DMS 273 (cell line): ENCODE measurements at regions not wholly inside any gene's neighbourhood (a gene's known extent, or its start where the extent isn't known, plus 50 kb on each side); places are given as distances from the start of the nearest gene placed in this dataset.

Experiments used
- DNase-seq: peaks from one replicate; lab custom pipeline; 2025; ENCODE audit not compliant: unreplicated experiment; lab: John Stamatoyannopoulos, UW

DNA sequence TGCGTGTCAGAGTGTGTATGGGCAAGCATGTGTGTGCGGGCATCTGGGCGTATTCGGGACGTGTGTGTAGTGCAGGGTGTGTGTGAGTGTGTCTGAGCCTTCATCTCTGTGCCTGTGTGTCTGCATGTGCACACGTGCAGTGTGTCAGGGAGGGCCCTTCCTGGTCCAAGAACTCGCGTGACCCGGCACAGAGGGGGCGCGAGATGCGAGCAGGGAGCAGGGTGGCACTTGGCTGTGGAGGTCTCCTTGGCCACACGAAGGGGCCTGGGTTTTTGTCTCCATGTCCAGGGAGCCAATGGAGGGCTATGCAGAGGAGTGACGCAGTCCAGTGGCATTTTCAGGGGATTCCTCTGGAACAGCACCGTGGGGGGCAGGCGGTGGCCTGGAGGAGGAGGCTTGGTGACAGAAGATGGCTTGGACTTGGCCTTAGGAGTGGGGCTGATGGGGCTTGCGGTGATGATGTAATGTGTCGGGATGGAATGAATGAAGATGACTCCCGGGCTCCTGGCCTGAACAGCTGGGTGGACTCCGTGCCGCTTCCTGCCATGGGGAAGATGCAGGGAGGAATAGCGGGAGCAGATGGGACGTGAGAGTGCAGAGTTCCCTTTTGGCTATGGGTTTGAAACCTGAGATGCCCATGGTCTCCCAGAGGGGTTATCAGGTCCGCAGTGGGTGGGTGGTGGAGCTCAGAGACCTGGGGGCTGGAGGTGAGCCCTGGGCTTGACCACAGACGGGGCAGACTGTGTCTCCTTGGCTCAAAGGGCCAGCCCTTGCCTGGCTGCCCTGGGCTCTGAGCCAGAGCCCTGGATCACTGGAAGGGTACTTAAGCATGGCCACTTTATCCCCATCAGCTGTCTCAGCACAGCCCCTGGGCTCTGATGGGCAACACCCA lies 208.3 kb downstream of the PHETA1 start:
- DNase-seq: peak; percentile 95

DNA sequence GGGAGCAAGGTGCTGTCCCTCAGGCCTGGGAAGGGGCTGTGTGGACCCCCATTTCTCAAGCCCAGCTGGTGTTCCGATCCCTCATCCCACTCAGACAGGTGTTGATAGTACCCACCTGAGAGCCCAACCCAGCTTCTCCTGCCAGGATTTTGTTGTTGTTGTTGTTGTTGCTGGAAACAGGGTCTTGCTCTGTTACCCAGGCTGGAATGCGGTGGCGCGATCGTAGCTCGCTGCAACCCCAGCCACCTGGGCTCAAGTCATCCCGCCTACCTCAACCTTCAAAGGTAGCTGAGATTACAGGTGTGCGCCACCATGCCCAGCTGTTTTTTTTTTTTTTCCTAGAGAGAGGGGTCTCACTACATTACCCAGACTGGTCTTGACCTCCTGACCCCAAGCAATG lies 209.9 kb downstream of the PHETA1 start:
- no peak for DNase-seq

DNA sequence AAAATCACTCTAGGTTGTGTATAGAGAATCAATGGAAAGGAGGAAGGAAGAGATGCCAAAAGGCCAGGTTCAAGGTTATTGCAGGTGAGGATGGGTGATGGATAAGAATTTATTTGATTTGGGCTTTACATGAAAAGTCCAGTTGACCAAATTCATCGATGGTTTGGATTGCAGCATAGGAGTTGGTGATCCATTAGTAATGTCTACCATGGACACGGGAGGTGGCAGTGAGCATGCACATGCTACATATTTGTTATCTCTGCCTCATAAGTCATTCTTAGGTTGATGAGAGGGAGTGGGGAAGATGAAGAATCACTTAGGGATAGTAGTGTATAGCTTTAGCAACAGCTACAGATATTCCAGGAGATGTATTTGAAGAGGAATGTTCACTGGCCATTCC lies 211.4 kb downstream of the PHETA1 start:
- no peak for DNase-seq

DNA sequence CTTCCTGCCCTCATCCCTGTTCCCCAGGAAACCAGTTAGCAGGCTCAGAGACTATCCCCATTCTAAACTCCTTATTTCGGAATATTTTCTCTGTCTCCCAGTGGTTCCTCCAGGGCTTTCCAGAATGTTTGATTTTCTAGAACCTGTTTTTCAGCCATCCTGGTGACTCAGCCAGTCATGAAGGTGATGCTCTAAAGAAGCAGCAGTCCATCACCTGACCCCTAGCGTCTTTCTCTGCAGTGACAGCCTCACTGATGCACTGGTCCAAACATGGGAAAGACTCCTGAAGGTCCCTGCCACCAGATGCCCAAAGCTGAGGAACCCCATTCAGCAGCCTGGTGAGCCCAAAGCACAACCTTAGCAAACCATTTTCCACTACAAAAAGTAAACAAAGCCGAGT lies 212.6 kb downstream of the PHETA1 start:
- DNase-seq: no peak

DNA sequence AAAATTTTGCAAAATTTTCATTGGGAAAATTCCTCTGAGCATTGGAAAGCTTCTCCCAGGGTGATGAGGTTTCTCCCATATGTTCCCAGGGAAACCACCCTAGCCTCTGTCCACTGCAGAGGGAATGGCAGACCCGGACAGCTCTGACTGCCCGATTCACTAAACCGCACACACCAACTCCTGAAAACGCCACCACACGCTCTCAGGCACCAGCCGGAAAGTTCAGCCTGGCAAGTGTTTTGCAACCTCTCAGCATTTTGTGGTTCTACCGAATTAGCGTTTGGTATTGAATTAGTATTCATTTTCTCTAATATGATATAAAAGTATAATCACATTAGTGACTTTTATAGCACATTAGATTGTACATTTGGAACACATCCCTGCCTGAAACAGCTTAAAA lies 213.4 kb downstream of the PHETA1 start:
- no peak for DNase-seq

DNA sequence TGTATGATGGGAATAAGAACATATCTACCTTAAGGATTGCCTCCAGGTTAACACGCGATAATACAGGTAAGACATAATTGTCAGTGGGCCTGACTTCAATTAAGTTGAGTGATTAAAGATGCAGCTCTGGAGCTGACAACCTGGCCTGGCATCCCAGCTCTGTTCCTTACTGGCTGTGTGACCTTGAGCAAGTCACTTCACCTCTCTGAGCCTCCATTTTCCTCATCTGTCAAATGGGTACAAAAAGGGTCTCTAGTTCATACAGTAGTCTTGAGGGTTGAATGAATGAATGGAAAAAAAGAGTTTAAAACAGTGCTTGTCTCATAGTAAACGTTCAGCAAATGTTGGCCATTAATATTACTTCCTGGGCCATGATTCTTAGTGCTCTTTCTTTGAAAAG lies 213.9 kb downstream of the PHETA1 start:
- no peak for DNase-seq

DNA sequence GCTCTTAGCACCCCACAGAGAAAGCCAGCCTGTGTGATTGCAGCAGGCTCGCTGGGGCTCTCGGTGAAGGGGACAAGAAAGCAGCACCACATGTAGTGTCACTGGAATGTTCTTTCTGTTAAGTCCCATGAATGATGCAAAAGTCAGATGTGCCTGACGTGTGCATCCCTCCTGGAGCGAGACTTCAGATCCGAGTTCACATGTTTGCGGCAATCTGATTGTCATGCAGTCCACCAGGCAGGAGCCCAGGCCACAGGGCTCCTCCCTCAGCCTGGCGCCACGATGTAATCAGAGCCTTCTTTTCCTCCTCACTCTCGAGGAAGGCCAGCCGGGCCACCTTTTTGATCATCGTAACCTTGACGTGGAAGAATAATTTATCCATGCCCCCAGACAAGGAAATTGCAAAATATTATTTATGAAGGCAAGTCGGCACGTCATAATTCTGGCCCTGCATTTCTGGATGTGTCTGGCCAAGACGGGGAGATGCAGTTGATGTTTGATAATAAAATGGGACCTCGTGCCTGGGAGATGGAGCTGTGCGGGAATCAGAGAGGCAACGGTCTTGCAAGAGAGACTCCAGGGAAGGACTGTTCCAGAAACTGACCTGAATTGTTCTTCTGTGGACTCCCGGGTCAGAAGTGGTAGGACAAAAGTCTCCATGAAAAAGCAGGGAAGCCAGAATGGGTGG lies 214.6 kb downstream of the PHETA1 start:
- DNase-seq: no peak

DNA sequence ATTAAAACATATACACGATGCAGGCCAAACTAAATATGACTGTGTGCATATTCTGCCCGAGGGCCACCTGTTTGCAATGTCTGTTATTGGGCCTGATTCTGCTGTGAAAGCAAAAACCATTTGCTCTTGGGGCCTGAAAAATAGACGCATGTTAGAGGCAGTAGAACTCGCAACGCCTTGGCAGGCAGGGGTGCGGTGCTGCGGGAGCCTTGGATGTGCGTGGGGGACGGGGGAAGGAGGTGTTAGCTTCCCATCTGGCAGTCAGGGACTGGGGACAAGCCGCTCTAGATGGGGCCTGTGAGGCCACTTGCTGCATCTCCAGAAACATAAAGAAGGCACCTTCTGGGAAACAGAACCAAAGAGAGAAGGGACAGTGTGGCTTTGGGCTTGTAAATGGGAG lies 216.3 kb downstream of the PHETA1 start:
- no peak for DNase-seq

DNA sequence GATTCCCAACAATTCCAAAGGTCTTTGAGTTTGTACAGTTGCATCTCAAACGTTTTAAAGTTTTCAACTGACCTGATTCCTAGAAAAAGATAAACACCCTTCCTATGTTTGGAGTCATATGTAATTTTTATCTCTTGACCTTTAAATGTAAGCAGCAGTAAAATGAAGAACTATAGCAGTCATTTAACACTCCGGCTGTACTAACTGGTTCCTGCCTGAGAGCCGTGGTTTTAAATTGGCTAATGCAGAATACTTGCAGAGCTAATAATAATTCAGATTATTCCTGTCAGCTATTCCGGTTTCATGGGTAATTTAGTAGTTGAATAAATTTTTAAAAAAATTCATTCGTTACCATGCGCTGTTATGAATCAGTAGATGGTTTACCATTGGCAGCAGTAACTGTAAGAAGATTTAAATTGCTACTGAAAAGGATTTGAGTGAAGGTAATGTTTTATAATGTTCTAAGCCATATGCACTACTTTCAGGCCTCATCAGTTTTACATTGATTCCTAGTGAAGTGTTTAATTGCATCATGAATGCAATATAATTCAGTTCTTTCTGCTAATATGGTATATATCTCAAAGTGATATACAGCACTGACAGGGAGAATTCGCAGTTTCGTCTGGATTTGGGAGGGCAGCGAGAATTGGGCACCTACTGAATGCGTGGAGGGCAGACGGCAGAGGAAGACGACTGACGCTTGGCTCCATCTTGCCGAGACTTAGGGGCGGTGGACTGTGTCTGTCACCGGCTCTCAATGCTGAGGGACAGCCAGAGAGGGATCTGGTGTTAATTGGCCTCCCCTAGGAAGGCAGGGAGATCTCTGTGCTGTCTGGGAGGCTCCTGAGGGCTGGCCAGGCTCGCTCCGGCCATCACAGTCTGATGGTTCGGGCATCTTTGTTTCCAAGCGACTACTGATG lies 217.7 kb downstream of the PHETA1 start:
- no peak for DNase-seq

DNA sequence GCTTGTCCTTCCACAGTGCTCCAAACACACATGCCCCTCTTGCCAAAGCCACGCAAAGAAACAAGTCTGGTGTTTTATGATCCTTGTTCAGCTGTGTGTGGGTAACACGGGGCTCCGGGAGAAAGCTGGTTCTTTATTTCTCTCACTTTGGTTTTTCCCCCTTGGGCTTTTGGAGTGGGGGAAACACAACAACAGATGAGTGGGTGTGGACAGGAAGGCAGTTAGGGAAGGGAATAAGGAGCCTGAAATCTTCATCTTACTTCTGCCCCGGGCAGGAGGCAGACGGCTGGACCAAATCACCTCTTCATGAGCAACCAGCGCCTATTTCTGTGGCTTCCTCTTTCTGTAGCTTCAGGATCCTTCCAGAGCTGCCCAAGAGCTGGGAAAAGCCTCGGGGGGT lies 218.5 kb downstream of the PHETA1 start:
- DNase-seq: no peak

DNA sequence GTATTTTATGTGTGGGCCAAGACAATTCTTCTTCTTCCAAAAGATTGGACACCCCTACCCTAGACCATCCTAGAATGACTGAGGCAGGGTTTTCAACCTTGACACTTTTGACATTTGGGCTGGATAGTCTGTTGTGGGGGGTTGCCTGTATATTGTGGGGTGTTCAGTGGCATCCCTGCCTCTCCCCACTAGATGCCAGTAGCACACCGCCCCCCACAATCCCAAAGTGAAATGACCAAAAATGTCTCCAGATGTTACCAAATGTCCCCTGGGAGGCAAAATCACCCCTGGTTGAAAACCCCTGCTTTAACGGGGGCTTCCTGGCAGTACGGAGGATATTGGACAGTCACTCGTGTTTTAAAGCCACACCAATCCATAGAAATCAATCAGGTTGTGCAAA lies 219.6 kb downstream of the PHETA1 start:
- DNase-seq: peak; percentile 17

DNA sequence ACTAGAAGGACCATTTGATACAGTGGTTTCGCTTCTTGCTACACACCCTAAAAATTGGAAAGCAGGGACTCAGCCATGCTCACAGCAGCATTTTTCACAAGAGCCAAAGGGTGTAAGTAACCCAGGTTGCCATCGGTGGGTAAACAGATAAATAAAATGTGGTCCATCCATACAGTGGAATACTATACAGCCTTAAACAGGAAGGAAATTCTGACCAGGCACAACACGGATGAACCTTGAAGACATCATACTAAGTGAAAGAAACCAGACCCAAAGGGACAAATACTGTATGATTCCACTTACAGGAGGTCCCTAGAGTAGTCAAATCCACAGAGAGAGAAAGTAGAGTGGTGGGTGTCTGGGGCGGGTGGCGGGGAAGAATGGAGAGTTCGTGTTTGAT lies 220.9 kb downstream of the PHETA1 start:
- DNase-seq: no peak

DNA sequence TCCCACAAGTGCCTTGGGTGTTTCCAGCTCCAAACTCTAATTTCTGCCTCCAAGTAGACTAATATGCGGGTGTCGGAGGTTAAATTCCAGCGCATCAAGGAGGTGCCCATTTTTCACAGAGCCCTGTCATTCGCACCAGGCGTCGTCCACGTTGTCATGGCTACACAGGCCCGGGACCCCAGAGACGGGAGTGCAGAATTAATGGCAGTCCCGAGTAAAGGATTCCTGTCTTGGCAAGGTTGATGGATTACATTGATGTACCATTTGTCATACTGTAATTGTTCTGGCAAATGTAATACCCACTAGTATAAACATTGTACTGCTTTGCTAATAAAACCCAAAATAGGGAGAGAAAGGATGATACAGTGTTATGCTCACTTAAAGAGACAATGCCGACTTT lies 222.9 kb upstream of the MYL2 start:
- DNase-seq: no peak

DNA sequence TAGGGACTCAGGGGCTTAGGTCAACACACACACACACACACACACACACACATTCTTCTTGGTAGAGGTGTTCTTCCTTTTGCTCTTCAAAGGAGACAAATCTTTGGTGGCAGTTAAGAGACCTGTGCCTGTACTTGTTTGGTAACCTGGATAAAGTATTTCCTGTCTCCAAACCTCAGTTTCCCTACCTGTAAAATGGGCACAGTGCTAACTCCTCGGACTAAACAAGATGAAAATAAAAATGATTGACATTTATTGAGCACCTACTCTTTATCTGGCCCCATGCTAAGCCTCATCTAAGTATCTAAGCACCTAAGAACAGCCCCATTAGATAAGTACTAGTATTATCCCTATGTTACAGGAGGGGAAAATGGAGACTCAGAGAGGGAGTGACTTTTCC lies 220.8 kb upstream of the MYL2 start:
- DNase-seq: no peak

DNA sequence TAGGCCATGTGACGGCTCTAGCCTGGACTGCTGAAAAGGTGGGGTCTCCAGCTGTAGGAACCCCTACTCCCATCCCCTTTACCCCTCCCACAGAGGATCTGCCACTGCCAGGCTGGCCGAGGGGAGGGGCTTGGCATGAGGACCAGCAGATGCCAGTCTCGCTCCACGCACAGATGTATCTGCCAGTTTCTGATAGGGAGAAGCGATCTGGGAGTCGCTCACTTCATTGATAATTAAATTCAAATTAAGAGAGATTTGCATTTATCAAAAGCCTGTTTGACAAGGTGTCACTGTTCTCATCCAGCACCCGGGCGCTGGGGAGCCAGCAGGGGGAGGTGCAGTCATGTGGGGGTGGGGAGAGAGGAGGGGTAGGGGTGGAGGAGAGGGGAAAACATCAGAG lies 217.6 kb upstream of the MYL2 start:
- peak; percentile 41 for DNase-seq

DNA sequence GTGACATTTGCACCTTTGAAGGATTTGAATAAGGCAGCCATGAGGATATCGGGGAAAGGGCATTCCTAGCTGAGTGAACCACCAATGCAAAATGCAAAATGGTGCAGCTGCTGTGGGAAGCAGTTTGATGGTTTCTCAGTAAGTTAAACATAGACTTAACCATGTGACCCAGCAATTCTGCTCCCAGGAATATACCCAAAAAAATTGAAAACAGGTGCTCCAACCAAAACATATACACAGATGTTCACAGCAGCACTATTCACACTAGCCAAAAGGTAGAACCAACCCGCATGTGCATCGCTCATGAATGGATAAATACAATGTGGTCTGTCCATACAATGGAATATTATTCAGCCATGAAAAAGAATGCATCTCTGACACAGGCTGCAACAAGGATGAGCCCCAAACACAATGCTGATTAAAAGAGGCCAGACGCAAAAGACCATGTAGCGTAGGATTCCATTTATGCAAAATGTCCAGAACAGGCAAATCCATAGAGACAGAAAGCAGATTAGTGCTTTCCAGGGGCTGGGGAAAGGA lies 215.0 kb upstream of the MYL2 start:
- no peak for DNase-seq

DNA sequence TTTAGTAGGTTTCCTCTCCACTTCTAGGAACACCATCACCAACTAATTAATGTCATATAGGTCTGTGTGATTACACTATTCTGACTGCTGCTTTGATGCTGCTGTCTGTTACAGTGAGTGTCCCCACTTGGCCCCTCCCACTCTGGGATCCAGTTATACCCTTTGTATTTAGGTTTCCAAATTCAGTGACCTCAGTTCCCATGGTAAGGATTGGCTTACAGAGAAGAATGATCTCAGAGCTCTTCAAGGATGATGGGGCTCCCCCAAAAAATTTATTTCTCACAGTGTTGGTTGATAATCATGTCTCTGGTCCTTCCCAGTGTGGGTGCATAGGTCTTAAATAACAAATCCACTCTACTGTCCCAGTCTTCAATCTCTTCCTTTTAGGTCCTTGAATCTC lies 210.0 kb upstream of the MYL2 start:
- no peak for DNase-seq

DNA sequence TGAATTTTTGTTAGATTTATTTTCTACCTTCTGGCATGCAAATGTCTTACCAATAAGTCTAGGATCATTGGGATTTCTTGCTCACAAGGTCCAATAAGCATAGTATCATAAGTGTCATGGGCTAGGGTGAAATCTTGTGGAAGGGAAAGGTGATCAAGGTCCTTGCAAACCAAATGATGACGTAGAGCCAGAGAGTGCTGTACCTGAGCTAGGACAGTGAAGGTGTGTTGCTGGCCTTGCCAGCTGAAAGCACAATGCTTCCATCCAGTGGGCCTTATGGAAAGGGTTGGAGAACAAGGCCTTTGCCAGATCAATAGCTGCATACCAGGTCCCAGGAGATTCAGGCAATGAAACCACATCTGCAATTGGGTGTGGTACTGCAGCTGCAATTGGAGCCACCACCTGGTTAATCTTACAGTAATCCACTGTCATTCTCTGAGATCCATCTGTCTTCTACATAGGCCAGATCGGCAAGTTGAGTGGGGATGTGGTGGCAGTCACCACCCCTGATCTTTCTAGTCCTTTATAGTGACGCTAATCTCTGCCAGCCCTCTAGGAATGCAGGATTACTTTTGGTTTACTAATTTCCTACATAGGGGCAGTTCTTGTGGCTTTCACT lies 208.9 kb upstream of the MYL2 start:
- DNase-seq: no peak

DNA sequence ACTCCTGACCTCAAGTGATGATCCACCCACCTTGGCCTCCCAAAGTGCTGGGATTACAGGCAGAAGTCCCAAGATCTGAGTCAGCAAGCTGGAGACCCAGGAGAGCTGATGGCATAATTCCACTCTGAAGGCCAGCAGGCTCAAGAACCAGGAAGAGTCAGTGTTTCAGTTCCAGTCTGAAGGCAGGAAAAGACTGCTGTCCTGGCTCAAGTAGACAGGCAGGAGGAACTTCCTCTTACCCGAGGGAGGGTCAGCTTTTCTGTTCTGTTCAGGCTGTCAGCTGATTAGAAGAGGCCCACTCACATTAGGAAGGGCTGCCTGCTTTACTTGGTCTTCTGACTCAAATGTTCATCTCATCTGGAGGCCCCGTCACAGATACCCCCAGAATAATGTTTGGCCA lies 206.0 kb upstream of the MYL2 start:
- no peak for DNase-seq

DNA sequence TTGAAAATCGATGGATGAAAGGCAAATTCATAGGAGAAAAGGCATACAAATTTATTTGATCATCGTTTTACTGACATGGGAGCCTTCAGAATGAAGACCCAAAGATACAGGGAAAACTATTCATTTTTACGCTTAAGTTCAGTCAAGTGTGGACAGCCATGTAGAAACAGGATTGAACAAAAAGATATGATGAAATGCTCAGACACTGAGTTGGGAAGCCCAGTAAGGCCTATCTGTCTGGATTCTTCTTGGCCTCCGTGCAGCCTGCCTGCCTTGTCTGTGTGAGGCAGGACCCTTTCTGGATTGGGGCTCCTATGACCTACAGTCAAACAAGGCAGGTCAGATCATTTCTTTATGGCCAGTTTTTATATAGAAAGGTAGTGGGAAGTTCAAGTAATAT lies 203.8 kb upstream of the MYL2 start:
- DNase-seq: no peak

DNA sequence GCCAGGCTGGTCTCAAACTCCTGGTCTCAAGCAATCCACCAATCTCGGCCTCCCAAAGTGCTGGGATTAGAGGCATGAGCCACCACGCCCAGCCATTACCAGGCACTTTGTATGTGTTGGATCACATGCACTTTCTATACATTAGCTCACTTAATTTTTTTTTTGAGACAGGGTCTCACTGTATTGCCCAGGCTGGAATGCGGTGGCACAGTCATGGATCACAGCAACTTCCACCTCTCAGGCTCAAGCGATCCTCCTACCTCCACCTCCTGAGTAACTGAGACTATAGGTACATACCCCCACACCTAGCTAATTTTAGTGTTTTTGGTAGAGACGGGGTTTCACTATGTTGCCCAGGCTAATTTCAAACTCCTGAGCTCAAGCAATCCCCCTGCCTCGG lies 203.0 kb upstream of the MYL2 start:
- no peak for DNase-seq
